NB4 (cell line): ENCODE measurements at regions not wholly inside any gene's neighbourhood (a gene's known extent, or its start where the extent isn't known, plus 50 kb on each side); places are given as distances from the start of the nearest gene placed in this dataset.

Experiments
- CTCF ChIP-seq: IDR thresholded peaks from one replicate; pipeline ENCODE4 v1.5.1; 2012; ENCODE audit warnings: low read depth, low read length
- MYC ChIP-seq: IDR thresholded peaks from 2 replicates; pipeline ENCODE4 v1.6.1; 2011; ENCODE audit warnings: low read depth, low read length
- POLR2A ChIP-seq: IDR thresholded peaks from 2 replicates; pipeline ENCODE4 v1.6.1; 2011; ENCODE audit warnings: mild to moderate bottlenecking; ENCODE audit not compliant: insufficient read length; ENCODE audit errors: extremely low read depth

- TF ChIP-seq CTCF (no peak), POLR2A (no peak), MYC (no peak)
Measured at GRCh38 chr13:109979228-109979627, 192.8 kb upstream of the IRS2 start.
